ENCODE measurements at regions not wholly inside any gene's neighbourhood (a gene's known extent, or its start where the extent isn't known, plus 50 kb on each side); places are given as distances from the start of the nearest gene placed in this dataset.

- no peak overlapping the region for H3K4me3 Mint-ChIP-seq
- DNase-seq (no peak), ATAC-seq (replicated peaks) (no peak)
- H3K27ac Mint-ChIP-seq, result no peak overlapping the region
- peaks cover 4 to 7% of the 10 kb centered on the region in 2 donors for H3K9me3 Mint-ChIP-seq
- H3K27me3 Mint-ChIP-seq, result peaks cover 29 to 44% of the 10 kb centered on the region in 2 donors
- no peaks in the 10 kb centered on the region for H3K36me3 Mint-ChIP-seq
- no peaks in the 10 kb centered on the region for H3K4me1 Mint-ChIP-seq
Measured at GRCh38 chr1:30311749-30312148, 411.6 kb downstream of the MATN1 start.

GRCh38 chr1:30310966-30311742 lies 412.2 kb downstream of the MATN1 start:
- Mint-ChIP-seq H3K36me3 (no peaks in the 10 kb centered on the region), H3K9me3 (peaks cover under 1 to 1% of the 10 kb centered on the region in 2 donors), H3K4me1 (no peaks in the 10 kb centered on the region), H3K27ac (no peak overlapping the region), H3K4me3 (no peak overlapping the region), H3K27me3 (peaks cover 29 to 44% of the 10 kb centered on the region in 2 donors)
- ATAC-seq (replicated peaks) (no peak), DNase-seq (no peak)

GRCh38 chr1:30307182-30307581 lies 416.2 kb downstream of the MATN1 start:
- ATAC-seq (replicated peaks), result no peak
- Mint-ChIP-seq H3K36me3 (no peaks in the 10 kb centered on the region), H3K27me3 (peaks cover 13 to 45% of the 10 kb centered on the region in 2 donors)

GRCh38 chr1:30305519-30305918 lies 417.9 kb downstream of the MATN1 start:
- no peak overlapping the region for H3K4me3 Mint-ChIP-seq
- DNase-seq, result no peak
- ATAC-seq (replicated peaks), result no peak
- no peaks in the 10 kb centered on the region for H3K9me3 Mint-ChIP-seq
- H3K36me3 Mint-ChIP-seq, result no peaks in the 10 kb centered on the region
- no peaks in the 10 kb centered on the region for H3K4me1 Mint-ChIP-seq
- H3K27me3 Mint-ChIP-seq, result peaks cover 12 to 36% of the 10 kb centered on the region in 2 donors
- no peak overlapping the region for H3K27ac Mint-ChIP-seq

More at GRCh38 chr1:30307182-30307581, 416.2 kb downstream of the MATN1 start:
- Mint-ChIP-seq H3K27ac (no peak overlapping the region), H3K4me1 (no peaks in the 10 kb centered on the region), H3K4me3 (no peak overlapping the region), H3K9me3 (no peaks in the 10 kb centered on the region)
- DNase-seq, result no peak

- Mint-ChIP-seq H3K4me1 (no peaks in the 10 kb centered on the region), H3K36me3 (no peaks in the 10 kb centered on the region), H3K4me3 (no peak overlapping the region), H3K27me3 (peaks cover 12 to 40% of the 10 kb centered on the region in 2 donors), H3K9me3 (no peaks in the 10 kb centered on the region), H3K27ac (no peak overlapping the region)
- no peak for ATAC-seq (replicated peaks)
- DNase-seq, result no peak
Measured at GRCh38 chr1:30305061-30305460, 418.3 kb downstream of the MATN1 start.

- no peaks in the 10 kb centered on the region for H3K9me3 Mint-ChIP-seq
- no peaks in the 10 kb centered on the region for H3K36me3 Mint-ChIP-seq
- peaks cover 16 to 40% of the 10 kb centered on the region in 2 donors for H3K27me3 Mint-ChIP-seq
- no peaks in the 10 kb centered on the region for H3K4me1 Mint-ChIP-seq
- no peak overlapping the region for H3K4me3 Mint-ChIP-seq
- H3K27ac Mint-ChIP-seq, result no peak overlapping the region
- no peak for DNase-seq
- ATAC-seq (replicated peaks), result no peak
Measured at GRCh38 chr1:30304080-30304479, 419.3 kb downstream of the MATN1 start.

- Mint-ChIP-seq H3K4me1 (no peaks in the 10 kb centered on the region), H3K27me3 (peaks cover 16 to 40% of the 10 kb centered on the region in 2 donors), H3K36me3 (no peaks in the 10 kb centered on the region), H3K27ac (no peak overlapping the region), H3K9me3 (no peaks in the 10 kb centered on the region), H3K4me3 (no peak overlapping the region)
- ATAC-seq (replicated peaks) (no peak), DNase-seq (no peak)
Measured at GRCh38 chr1:30303387-30303786, 420.0 kb downstream of the MATN1 start.

- H3K36me3 Mint-ChIP-seq, result no peaks in the 10 kb centered on the region
- no peak overlapping the region for H3K4me3 Mint-ChIP-seq
- H3K27ac Mint-ChIP-seq, result no peak overlapping the region
- DNase-seq (no peak), ATAC-seq (replicated peaks) (no peak)
- H3K4me1 Mint-ChIP-seq, result no peaks in the 10 kb centered on the region
- peaks cover under 1% of the 10 kb centered on the region in 2 donors for H3K9me3 Mint-ChIP-seq
- H3K27me3 Mint-ChIP-seq, result peaks cover 14 to 36% of the 10 kb centered on the region in 2 donors
Measured at GRCh38 chr1:30302858-30303257, 420.5 kb downstream of the MATN1 start.

- H3K27ac Mint-ChIP-seq, result no peak overlapping the region
- peaks cover 13 to 40% of the 10 kb centered on the region in 2 donors for H3K27me3 Mint-ChIP-seq
- no peak for DNase-seq
- peaks cover 6 to 7% of the 10 kb centered on the region in 2 donors for H3K9me3 Mint-ChIP-seq
- H3K4me3 Mint-ChIP-seq, result no peak overlapping the region
- H3K36me3 Mint-ChIP-seq, result no peaks in the 10 kb centered on the region
- ATAC-seq (replicated peaks), result no peak
- H3K4me1 Mint-ChIP-seq, result no peaks in the 10 kb centered on the region
Measured at GRCh38 chr1:30300669-30301068, 422.7 kb downstream of the MATN1 start.

GRCh38 chr1:30299393-30299792 lies 424.0 kb downstream of the MATN1 start:
- no peaks in the 10 kb centered on the region for H3K36me3 Mint-ChIP-seq

GRCh38 chr1:30295674-30296073 lies 427.7 kb downstream of the MATN1 start:
- H3K9me3 Mint-ChIP-seq, result peaks cover 6 to 9% of the 10 kb centered on the region in 2 donors
- H3K4me1 Mint-ChIP-seq, result no peaks in the 10 kb centered on the region
- ATAC-seq (replicated peaks), result no peak
- H3K4me3 Mint-ChIP-seq, result no peak overlapping the region
- peaks cover 17 to 44% of the 10 kb centered on the region in 2 donors for H3K27me3 Mint-ChIP-seq
- H3K27ac Mint-ChIP-seq, result no peak overlapping the region
- no peak for DNase-seq
- no peaks in the 10 kb centered on the region for H3K36me3 Mint-ChIP-seq

More at GRCh38 chr1:30299393-30299792, 424.0 kb downstream of the MATN1 start:
- DNase-seq, result no peak
- no peaks in the 10 kb centered on the region for H3K4me1 Mint-ChIP-seq
- ATAC-seq (replicated peaks), result no peak
- peaks cover 13 to 32% of the 10 kb centered on the region in 2 donors for H3K27me3 Mint-ChIP-seq
- H3K4me3 Mint-ChIP-seq, result no peak overlapping the region
- H3K9me3 Mint-ChIP-seq, result peaks cover 6 to 7% of the 10 kb centered on the region in 2 donors
- H3K27ac Mint-ChIP-seq, result no peak overlapping the region

- no peak for DNase-seq
- H3K4me3 Mint-ChIP-seq, result no peak overlapping the region
- ATAC-seq (replicated peaks), result no peak
- no peaks in the 10 kb centered on the region for H3K4me1 Mint-ChIP-seq
- no peaks in the 10 kb centered on the region for H3K36me3 Mint-ChIP-seq
- H3K27me3 Mint-ChIP-seq, result peaks cover 17 to 44% of the 10 kb centered on the region in 2 donors
- peaks cover 6 to 9% of the 10 kb centered on the region in 2 donors for H3K9me3 Mint-ChIP-seq
- no peak overlapping the region for H3K27ac Mint-ChIP-seq
Measured at GRCh38 chr1:30295266-30295665, 428.1 kb downstream of the MATN1 start.

GRCh38 chr1:30294508-30294907 lies 428.9 kb downstream of the MATN1 start:
- Mint-ChIP-seq H3K4me3 (no peak overlapping the region), H3K27me3 (peaks cover 21 to 51% of the 10 kb centered on the region in 2 donors), H3K27ac (no peak overlapping the region), H3K9me3 (peaks cover 6 to 9% of the 10 kb centered on the region in 2 donors), H3K4me1 (no peaks in the 10 kb centered on the region), H3K36me3 (no peaks in the 10 kb centered on the region)
- ATAC-seq (replicated peaks) (no peak), DNase-seq (no peak)

- no peak for ATAC-seq (replicated peaks)
- H3K27ac Mint-ChIP-seq, result no peak overlapping the region
- no peak overlapping the region for H3K4me3 Mint-ChIP-seq
- no peak for DNase-seq
- H3K36me3 Mint-ChIP-seq, result no peaks in the 10 kb centered on the region
- peaks cover 23 to 51% of the 10 kb centered on the region in 2 donors for H3K27me3 Mint-ChIP-seq
- no peaks in the 10 kb centered on the region for H3K4me1 Mint-ChIP-seq
- H3K9me3 Mint-ChIP-seq, result peaks cover under 1 to 4% of the 10 kb centered on the region in 2 donors
Measured at GRCh38 chr1:30292451-30292850, 430.9 kb downstream of the MATN1 start.

- H3K4me1 Mint-ChIP-seq, result peaks cover 0 to 3% of the 10 kb centered on the region in 2 donors
- DNase-seq (no peak), ATAC-seq (replicated peaks) (no peak)
- H3K4me3 Mint-ChIP-seq, result no peak overlapping the region
- H3K27me3 Mint-ChIP-seq, result peaks cover 28 to 43% of the 10 kb centered on the region in 2 donors
- H3K9me3 Mint-ChIP-seq, result peaks cover 0 to 2% of the 10 kb centered on the region in 2 donors
- no peaks in the 10 kb centered on the region for H3K36me3 Mint-ChIP-seq
- H3K27ac Mint-ChIP-seq, result no peak overlapping the region
Measured at GRCh38 chr1:30291526-30291925, 431.9 kb downstream of the MATN1 start.
